NOMO-1 treated with DMSO at 0.1 percent for 48 hours (cell line): ENCODE measurements at regions not wholly inside any gene's neighbourhood (a gene's known extent, or its start where the extent isn't known, plus 50 kb on each side); places are given as distances from the start of the nearest gene placed in this dataset.

Experiments
- DNase-seq: peaks from one replicate; lab custom pipeline; 2025; ENCODE audit not compliant: unreplicated experiment; lab: John Stamatoyannopoulos, UW

DNA sequence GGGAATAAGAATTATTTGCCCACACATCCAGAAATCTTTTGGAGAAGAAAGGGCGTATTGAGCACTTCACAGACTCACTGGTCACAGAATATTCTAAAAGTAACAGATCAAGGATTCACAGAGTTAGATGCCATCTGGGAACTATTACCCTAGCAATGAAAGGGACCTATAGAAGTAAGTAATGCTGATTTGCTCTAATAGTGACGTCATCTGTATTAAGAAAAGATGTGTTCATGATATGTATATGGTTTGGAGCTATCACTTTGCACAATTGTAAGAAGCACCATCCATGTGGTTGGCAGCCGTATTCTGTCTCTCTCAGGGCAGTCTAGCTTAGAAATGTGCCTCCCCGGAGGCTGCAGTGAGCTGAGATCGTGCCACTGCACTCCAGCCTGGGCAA is 52.8 kb upstream of the SV2C start:
- DNase-seq = no peak

- peak; percentile 27 for DNase-seq
These were observed 53.4 kb upstream of the SV2C start for GRCh38 chr5:76029739-76030138.

- DNase-seq = no peak
These were observed 57.4 kb upstream of the SV2C start for GRCh38 chr5:76025790-76026189.

DNA sequence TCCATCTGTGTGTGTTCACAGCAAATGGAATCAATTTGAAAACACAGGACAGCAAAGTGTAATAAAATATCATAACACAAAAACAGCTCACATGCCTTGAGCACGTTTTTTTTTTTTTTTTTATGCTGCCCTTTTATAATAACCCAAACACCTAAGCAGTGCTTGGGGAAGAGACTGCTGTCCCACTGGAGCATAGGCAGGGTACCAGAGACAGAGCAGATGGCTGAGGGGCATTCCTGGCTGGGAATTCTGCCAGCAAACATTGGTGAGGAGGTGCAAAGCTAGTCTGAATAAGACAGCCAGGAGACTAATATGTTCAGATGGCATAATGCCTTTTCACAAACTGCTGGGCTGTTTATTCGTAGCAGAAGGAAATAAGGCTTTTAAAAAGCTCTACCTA is 58.1 kb upstream of the SV2C start:
- no peak for DNase-seq

DNA sequence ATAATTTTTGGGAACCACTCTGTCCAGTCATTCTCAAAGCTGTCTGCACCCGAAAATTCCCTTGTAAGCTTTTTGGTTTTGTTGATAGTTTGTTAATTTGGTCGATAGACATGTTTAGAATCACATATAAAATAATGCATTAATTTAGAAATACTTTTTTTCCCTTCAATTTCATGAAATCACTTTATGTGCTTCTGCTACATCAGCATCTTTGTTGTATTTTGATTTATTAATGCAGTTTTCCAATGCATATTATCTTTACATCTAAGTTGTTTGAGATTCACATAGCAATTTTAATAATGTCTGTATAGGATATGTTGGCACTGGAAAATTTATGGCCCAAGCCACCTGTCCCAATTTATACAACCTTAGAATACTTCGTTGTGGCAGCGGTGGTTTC is 60.6 kb upstream of the SV2C start:
- DNase-seq = no peak

GRCh38 chr5:76021936-76022584 is 61.1 kb upstream of the SV2C start:
- DNase-seq = no peak

- DNase-seq = no peak
These were observed 66.9 kb upstream of the SV2C start for GRCh38 chr5:76016258-76016657.

GRCh38 chr5:76014005-76014404 is 69.2 kb upstream of the SV2C start:
- no peak for DNase-seq

GRCh38 chr5:76007904-76008303 is 75.3 kb upstream of the SV2C start:
- DNase-seq = no peak

GRCh38 chr5:76000582-76000981 is 82.6 kb upstream of the SV2C start:
- DNase-seq = no peak

- DNase-seq = peak; percentile 17
These were observed 89.3 kb upstream of the SV2C start for GRCh38 chr5:75993643-75994520.

DNA sequence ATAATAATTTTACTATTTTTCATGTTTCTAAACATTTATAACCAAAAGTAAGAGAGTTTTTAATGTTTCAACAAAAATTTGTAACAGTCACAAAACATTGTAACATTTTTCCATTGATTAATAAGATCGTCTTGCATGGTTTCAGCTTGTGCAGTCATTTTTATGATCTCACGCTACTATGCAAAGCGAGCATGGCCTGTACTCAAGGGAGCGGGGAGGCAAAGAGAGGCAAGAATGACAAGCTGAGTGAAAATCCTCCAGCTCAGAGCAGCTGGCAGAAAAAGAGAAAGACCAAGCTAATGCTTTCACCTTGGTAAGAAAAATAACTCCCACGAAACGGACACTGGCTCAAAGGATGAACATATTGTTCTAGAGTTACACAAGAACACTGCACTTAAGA is 90.0 kb upstream of the SV2C start:
- DNase-seq = no peak

DNA sequence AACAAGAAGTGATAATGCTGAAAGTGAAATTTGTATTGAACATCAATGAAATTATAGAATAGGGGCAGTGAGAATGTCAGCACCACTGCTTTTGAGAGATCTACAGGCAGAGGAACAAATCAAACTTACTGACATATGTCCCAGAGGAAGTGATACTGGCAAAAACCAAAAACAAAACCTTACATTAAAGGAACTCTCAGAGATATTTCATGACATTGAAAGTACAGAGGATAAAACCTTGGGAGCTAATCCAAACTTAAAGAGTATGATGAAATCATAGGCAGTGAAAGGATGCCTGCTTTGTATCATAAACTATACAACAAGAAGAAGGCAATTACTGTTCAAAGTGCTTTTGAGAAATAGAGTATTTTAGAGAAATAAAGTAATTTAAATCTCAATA is 90.4 kb upstream of the SV2C start:
- peak; percentile 26 for DNase-seq

DNA sequence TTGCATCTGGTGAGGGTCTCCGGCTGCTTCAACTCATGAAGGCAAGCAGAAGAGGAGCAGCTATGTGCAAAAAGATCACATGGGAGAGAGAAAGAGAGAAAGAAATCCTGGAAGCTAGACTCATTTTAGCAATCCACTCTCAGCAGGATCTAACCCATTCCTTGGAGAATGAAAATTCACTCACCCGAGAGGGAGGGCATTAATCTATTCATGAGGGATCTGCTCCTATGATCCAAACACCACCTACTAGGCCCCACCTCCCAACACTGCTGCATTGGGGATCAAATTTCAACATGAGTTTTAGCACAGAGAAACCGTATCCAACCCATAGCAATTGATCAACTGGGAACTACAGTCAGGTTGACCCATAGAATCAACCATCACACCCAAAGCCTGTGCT is 98.1 kb upstream of the SV2C start:
- DNase-seq = no peak

GRCh38 chr5:75975496-75975895 is 107.7 kb upstream of the SV2C start:
- DNase-seq = no peak

GRCh38 chr5:75965292-75965691 is 117.9 kb upstream of the SV2C start:
- no peak for DNase-seq

DNA sequence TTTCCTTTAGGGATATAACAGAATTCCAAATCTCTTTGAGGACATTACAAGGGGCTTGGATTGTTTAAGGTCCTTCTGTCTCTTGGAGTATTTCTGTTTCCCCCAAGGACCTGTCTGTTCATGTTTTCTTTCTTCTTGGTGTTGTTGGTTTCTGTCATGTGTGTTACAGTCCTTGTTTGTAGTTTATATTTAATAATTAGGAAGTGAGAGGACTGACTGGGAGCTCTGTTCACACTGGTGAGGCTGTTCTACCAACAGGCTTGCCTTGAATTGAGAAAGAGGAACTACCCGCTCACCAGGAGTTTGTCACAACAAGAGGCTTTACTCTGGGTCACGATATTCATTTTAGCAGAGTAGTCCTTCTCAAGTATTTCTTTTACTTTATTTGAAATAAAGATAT is 119.2 kb upstream of the SV2C start:
- DNase-seq = peak; percentile 69

GRCh38 chr5:75963554-75963953 is 119.6 kb upstream of the SV2C start:
- no peak for DNase-seq

GRCh38 chr5:75961818-75962217 is 121.4 kb upstream of the SV2C start:
- DNase-seq = no peak

DNA sequence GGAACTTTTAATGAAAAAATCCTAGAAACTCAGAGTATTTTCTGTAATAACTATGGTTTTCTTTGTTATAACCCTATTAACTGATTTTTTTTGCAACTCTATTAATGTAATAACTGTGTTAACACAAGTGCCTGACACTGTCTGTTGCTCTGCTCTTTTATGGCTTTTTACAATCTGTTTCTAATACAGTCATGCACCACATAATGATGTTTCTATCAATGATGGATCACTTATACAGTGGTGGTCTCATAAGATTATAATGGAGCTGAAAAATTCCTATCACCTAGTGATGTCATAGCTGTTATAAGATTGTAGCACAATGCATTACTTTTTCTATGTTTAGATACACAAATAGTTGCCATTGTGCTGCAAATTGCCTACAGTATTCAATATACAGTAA is 123.1 kb upstream of the SV2C start:
- no peak for DNase-seq

GRCh38 chr5:75952963-75953362 is 130.2 kb upstream of the SV2C start:
- DNase-seq = no peak

DNA sequence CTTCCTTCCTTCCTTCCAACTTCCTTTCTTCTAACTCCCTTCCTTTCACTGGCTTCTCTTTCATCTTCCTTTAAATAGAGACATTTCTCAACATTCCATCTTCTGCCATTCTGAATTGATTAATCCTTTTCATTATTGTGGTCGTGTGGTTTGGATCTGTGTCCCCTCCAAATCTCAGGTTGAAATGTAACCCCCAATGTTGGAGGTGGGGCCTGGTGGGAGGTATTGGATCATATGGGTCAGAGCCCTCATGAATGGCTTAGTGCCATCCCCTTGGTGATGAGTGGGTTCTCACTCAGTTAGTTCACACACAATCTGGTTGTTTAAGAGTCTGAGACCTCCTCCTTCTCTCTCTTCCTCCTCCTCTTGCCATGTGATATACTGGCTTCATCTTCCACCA is 130.9 kb upstream of the SV2C start:
- DNase-seq = no peak

GRCh38 chr5:75951716-75952115 is 131.5 kb upstream of the SV2C start:
- DNase-seq = no peak
